Hepatocyte (in vitro differentiated cells): ENCODE measurements at regions not wholly inside any gene's neighbourhood (a gene's known extent, or its start where the extent isn't known, plus 50 kb on each side); places are given as distances from the start of the nearest gene placed in this dataset.

Experiments used
- DNase-seq: peaks from one replicate; pipeline ENCODE4 v3.0.0-alpha.2; 2016; ENCODE audit warnings: low spot score
- H2AFZ ChIP-seq: fragments of 200-600 bp; sonication (generic); 2 replicates; pipeline ENCODE4 v1.6.0; 2016; ENCODE audit warnings: antibody characterized with exemption, mild to moderate bottlenecking
- H3K27ac ChIP-seq: fragments of 200-600 bp; sonication (generic); 2 replicates; pipeline ENCODE4 v1.5.1; 2016; ENCODE audit warnings: mild to moderate bottlenecking
- H3K27me3 ChIP-seq: fragments of 200-600 bp; sonication (generic); 2 replicates; pipeline ENCODE4 v1.6.1; 2016
- H3K36me3 ChIP-seq: fragments of 200-600 bp; sonication (generic); replicated peaks from 2 replicates; pipeline ENCODE4 v1.5.1; 2016; ENCODE audit warnings: low read depth; ENCODE audit not compliant: insufficient read depth
- H3K4me1 ChIP-seq: fragments of 200-600 bp; sonication (generic); 2 replicates; pipeline ENCODE4 v1.5.1; 2016; ENCODE audit warnings: mild to moderate bottlenecking, moderate library complexity; ENCODE audit not compliant: insufficient read depth
- H3K4me2 ChIP-seq: fragments of 200-600 bp; sonication (generic); 2 replicates; pipeline ENCODE4 v1.6.0; 2016
- H3K4me3 ChIP-seq: fragments of 200-600 bp; sonication (generic); 2 replicates; pipeline ENCODE4 v1.5.1; 2016; ENCODE audit warnings: mild to moderate bottlenecking
- H3K79me2 ChIP-seq: fragments of 200-600 bp; sonication (generic); 2 replicates; pipeline ENCODE4 v1.6.0; 2017; ENCODE audit warnings: mild to moderate bottlenecking
- H3K9me2 ChIP-seq: fragments of 200-600 bp; sonication (generic); replicated peaks from 2 replicates; pipeline ENCODE4 v1.6.0; 2017; ENCODE audit warnings: mild to moderate bottlenecking; ENCODE audit not compliant: insufficient read depth
- H3K9me3 ChIP-seq: fragments of 200-600 bp; sonication (generic); 2 replicates; pipeline ENCODE4 v1.5.1; 2016; ENCODE audit warnings: low read depth, mild to moderate bottlenecking
- H4K20me1 ChIP-seq: fragments of 200-600 bp; sonication (generic); 2 replicates; pipeline ENCODE4 v1.6.0; 2016; ENCODE audit warnings: mild to moderate bottlenecking; ENCODE audit not compliant: insufficient read depth, poor library complexity, severe bottlenecking
- EZH2 ChIP-seq: fragments of 200-600 bp; sonication (generic); IDR thresholded peaks from 2 replicates; pipeline ENCODE4 v1.6.1; 2016; ENCODE audit warnings: antibody characterized with exemption, mild to moderate bottlenecking, borderline replicate concordance
- EZH2phosphoT487 ChIP-seq: fragments of 200-600 bp; sonication (generic); IDR thresholded peaks from one replicate; pipeline ENCODE4 v1.6.1; 2018; ENCODE audit warnings: antibody characterized with exemption, mild to moderate bottlenecking, low read depth, moderate library complexity; ENCODE audit not compliant: unreplicated experiment, severe bottlenecking
- WGBS: methylation state at CpG from one replicate; pipeline ENCODE4 v1.1.6; 2016; ENCODE audit warnings: low lambda C conversion rate; ENCODE audit errors: missing lambda C conversion rate; 5-methylcytosine and 5-hydroxymethylcytosine counted together
- TF ChIP-seq, protein P1 (sequence below): fragments of 200-600 bp; sonication (generic); IDR thresholded peaks from 2 replicates; pipeline ENCODE4 v1.5.1; 2016; ENCODE audit warnings: antibody characterized with exemption, mild to moderate bottlenecking; ENCODE audit not compliant: poor library complexity

- DNase-seq, result no peak
- H3K4me3 ChIP-seq, result no peak overlapping the region
- TF ChIP-seq EZH2phosphoT487 (no peak), EZH2 (no peak)
- TF ChIP-seq, protein P1, sequence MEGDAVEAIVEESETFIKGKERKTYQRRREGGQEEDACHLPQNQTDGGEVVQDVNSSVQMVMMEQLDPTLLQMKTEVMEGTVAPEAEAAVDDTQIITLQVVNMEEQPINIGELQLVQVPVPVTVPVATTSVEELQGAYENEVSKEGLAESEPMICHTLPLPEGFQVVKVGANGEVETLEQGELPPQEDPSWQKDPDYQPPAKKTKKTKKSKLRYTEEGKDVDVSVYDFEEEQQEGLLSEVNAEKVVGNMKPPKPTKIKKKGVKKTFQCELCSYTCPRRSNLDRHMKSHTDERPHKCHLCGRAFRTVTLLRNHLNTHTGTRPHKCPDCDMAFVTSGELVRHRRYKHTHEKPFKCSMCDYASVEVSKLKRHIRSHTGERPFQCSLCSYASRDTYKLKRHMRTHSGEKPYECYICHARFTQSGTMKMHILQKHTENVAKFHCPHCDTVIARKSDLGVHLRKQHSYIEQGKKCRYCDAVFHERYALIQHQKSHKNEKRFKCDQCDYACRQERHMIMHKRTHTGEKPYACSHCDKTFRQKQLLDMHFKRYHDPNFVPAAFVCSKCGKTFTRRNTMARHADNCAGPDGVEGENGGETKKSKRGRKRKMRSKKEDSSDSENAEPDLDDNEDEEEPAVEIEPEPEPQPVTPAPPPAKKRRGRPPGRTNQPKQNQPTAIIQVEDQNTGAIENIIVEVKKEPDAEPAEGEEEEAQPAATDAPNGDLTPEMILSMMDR, result no peak
- H3K9me3 ChIP-seq, result no peaks in the 10 kb centered on the region
- no peaks in the 10 kb centered on the region for H3K36me3 ChIP-seq
- no peaks in the 10 kb centered on the region for H4K20me1 ChIP-seq
- no peaks in the 10 kb centered on the region for H3K79me2 ChIP-seq
- H3K4me2 ChIP-seq, result no peak overlapping the region
- H2AFZ ChIP-seq, result no peak overlapping the region
- no peak overlapping the region for H3K27ac ChIP-seq
- no peaks in the 10 kb centered on the region for H3K4me1 ChIP-seq
- H3K9me2 ChIP-seq, result no peaks in the 10 kb centered on the region
- no peaks in the 10 kb centered on the region for H3K27me3 ChIP-seq
- 79% methylated on average over 4 of the region's 4 CpGs for WGBS
Measured at GRCh38 chr5:68734781-68735180, 359.0 kb upstream of the SLC30A5 start.

GRCh38 chr5:68738236-68738635, 355.6 kb upstream of the SLC30A5 start:
- Histone ChIP-seq H2AFZ (no peak overlapping the region), H3K4me1 (no peaks in the 10 kb centered on the region), H4K20me1 (no peaks in the 10 kb centered on the region), H3K4me2 (no peak overlapping the region), H3K4me3 (no peak overlapping the region), H3K79me2 (no peaks in the 10 kb centered on the region), H3K27ac (no peak overlapping the region), H3K9me3 (no peaks in the 10 kb centered on the region), H3K9me2 (no peaks in the 10 kb centered on the region), H3K27me3 (no peaks in the 10 kb centered on the region), H3K36me3 (no peaks in the 10 kb centered on the region)
- DNase-seq, result no peak
- 93% methylated on average over 9 of the region's 9 CpGs for WGBS
- TF ChIP-seq, protein P1, result no peak
- no peak for TF ChIP-seq EZH2phosphoT487
- TF ChIP-seq EZH2, result no peak

DNA sequence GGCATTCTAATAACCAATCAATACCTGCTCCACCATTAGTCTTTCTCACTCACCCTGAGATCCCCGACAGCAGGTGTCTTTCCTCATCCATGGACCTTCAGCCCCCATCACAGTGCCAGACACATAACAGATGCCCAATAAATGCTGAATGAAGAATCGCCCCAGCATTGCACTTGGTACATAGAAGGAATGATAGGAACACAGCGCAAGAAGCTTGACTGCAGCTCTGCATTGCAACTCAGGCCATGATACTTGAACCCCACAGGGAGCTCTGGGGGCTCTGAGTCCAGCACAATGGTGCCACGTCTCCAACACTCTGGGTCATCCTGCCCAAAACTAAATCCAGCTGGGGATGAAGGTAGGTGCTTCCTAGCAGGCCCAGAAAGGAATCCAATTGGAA, 355.0 kb upstream of the SLC30A5 start:
- no peak for DNase-seq
- Histone ChIP-seq H3K27me3 (no peaks in the 10 kb centered on the region), H3K4me2 (no peak overlapping the region), H3K27ac (no peak overlapping the region), H3K9me2 (no peaks in the 10 kb centered on the region), H2AFZ (no peak overlapping the region), H3K36me3 (no peaks in the 10 kb centered on the region), H3K4me3 (no peak overlapping the region), H4K20me1 (no peaks in the 10 kb centered on the region), H3K9me3 (no peaks in the 10 kb centered on the region), H3K4me1 (no peaks in the 10 kb centered on the region), H3K79me2 (no peaks in the 10 kb centered on the region)
- 95% methylated on average over 4 of the region's 4 CpGs for WGBS
- TF ChIP-seq EZH2phosphoT487 (no peak), EZH2 (no peak)

DNA sequence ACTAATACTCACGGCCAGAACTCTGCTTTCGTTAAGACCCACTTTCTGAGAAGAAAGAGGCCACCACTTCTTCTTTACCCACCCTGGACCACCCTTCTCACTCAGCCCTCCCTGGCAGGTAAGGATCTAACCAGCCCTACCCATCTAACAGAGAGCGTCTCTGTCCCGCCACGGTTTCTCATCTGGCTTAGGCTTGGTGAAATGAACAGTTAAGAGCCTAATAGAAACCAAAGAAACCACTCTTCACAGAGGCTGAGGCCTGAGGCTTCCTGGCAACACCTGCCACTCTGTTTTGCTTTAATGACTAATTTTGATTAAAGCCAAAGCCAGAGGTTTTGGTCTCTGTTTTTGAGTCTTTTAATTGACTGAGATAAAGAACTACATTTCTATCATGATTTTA, 354.1 kb upstream of the SLC30A5 start:
- Histone ChIP-seq H4K20me1 (no peaks in the 10 kb centered on the region), H2AFZ (no peak overlapping the region), H3K79me2 (no peaks in the 10 kb centered on the region), H3K9me3 (no peaks in the 10 kb centered on the region), H3K4me2 (no peak overlapping the region), H3K9me2 (no peaks in the 10 kb centered on the region), H3K4me1 (no peaks in the 10 kb centered on the region), H3K4me3 (no peak overlapping the region), H3K27ac (no peak overlapping the region), H3K36me3 (no peaks in the 10 kb centered on the region), H3K27me3 (no peaks in the 10 kb centered on the region)
- TF ChIP-seq, protein P1, result no peak
- TF ChIP-seq EZH2phosphoT487 (no peak), EZH2 (no peak)
- 95% methylated on average over 5 of the region's 5 CpGs for WGBS
- no peak for DNase-seq
